ENCODE measurements at regions not wholly inside any gene's neighbourhood (a gene's known extent, or its start where the extent isn't known, plus 50 kb on each side); places are given as distances from the start of the nearest gene placed in this dataset.
"Not testable (repeated sequence)": the region's sequence is repeated elsewhere in the genome, so short reads cannot be mapped to it uniquely, and the experiment has no call there.

GRCh38 chr6:137303441-137303840, 84.3 kb upstream of the IFNGR1 start:
- Histone ChIP-seq H3K9ac (ENCODE audit: low read depth, low read length) (no peak overlapping the region), H3K9me3 (ENCODE audit: insufficient read depth, low read length, severe bottlenecking) (no peaks in the 10 kb centered on the region), H3K36me3 (ENCODE audit: insufficient read depth, low read length) (no peaks in the 10 kb centered on the region), H3K4me2 (ENCODE audit: insufficient read depth, low read length) (no peak overlapping the region), H4K20me1 (ENCODE audit: insufficient read depth, low read length) (no peaks in the 10 kb centered on the region), H3K27me3 (ENCODE audit: insufficient read depth, low read length, poor library complexity) (no peaks in the 10 kb centered on the region), H3K4me3 (ENCODE audit: low read depth in 1 of 2, low read length in 2 of 2) (no peak overlapping the region), H3K79me2 (ENCODE audit: insufficient read depth, low read length) (no peaks in the 10 kb centered on the region), H2AFZ (ENCODE audit: low read depth, low read length) (no peak overlapping the region), H3K4me1 (ENCODE audit: insufficient read depth, low read length) (no peaks in the 10 kb centered on the region), H3K27ac (ENCODE audit: low read length) (no peak overlapping the region)
- TF ChIP-seq EZH2 (IDR thresholded peaks at IDR 0.05; ENCODE audit: borderline replicate concordance, low read depth, low read length, severe bottlenecking) (no peak), CTCF (IDR thresholded peaks at IDR 0.05; ENCODE audit: borderline replicate concordance, extremely low read depth, low read length, poor library complexity, severe bottlenecking) (no peak)
- ATAC-seq (ENCODE audit: insufficient read depth, low read depth) (no peak), DNase-seq (no peak)

GRCh38 chr6:137299681-137300080, 80.5 kb upstream of the IFNGR1 start:
- TF ChIP-seq EZH2 (IDR thresholded peaks at IDR 0.05; ENCODE audit: borderline replicate concordance, low read depth, low read length, severe bottlenecking) (no peak), CTCF (IDR thresholded peaks at IDR 0.05; ENCODE audit: borderline replicate concordance, extremely low read depth, low read length, poor library complexity, severe bottlenecking) (no peak)
- DNase-seq (no peak), ATAC-seq (ENCODE audit: insufficient read depth, low read depth) (no peak)
- Histone ChIP-seq H3K36me3 (ENCODE audit: insufficient read depth, low read length) (no peaks in the 10 kb centered on the region), H3K4me3 (ENCODE audit: low read depth in 1 of 2, low read length in 2 of 2) (no peak overlapping the region), H3K9me3 (ENCODE audit: insufficient read depth, low read length, severe bottlenecking) (no peaks in the 10 kb centered on the region), H3K27ac (ENCODE audit: low read length) (no peak overlapping the region), H3K9ac (ENCODE audit: low read depth, low read length) (no peak overlapping the region), H3K27me3 (ENCODE audit: insufficient read depth, low read length, poor library complexity) (no peaks in the 10 kb centered on the region), H4K20me1 (ENCODE audit: insufficient read depth, low read length) (no peaks in the 10 kb centered on the region), H3K79me2 (ENCODE audit: insufficient read depth, low read length) (no peaks in the 10 kb centered on the region), H3K4me1 (ENCODE audit: insufficient read depth, low read length) (no peaks in the 10 kb centered on the region), H2AFZ (ENCODE audit: low read depth, low read length) (no peak overlapping the region), H3K4me2 (ENCODE audit: insufficient read depth, low read length) (no peak overlapping the region)

GRCh38 chr6:137297887-137298286, 78.7 kb upstream of the IFNGR1 start:
- H3K4me2 ChIP-seq (ENCODE audit: insufficient read depth, low read length), result no peak overlapping the region
- no peaks in the 10 kb centered on the region for H3K4me1 ChIP-seq (ENCODE audit: insufficient read depth, low read length)
- no peak overlapping the region for H3K27ac ChIP-seq (ENCODE audit: low read length)
- H4K20me1 ChIP-seq (ENCODE audit: insufficient read depth, low read length), result no peaks in the 10 kb centered on the region
- no peak overlapping the region for H3K4me3 ChIP-seq (ENCODE audit: low read depth in 1 of 2, low read length in 2 of 2)
- H3K27me3 ChIP-seq (ENCODE audit: insufficient read depth, low read length, poor library complexity), result no peaks in the 10 kb centered on the region
- no peak for TF ChIP-seq EZH2 (IDR thresholded peaks at IDR 0.05; ENCODE audit: borderline replicate concordance, low read depth, low read length, severe bottlenecking)
- TF ChIP-seq CTCF (IDR thresholded peaks at IDR 0.05; ENCODE audit: borderline replicate concordance, extremely low read depth, low read length, poor library complexity, severe bottlenecking), result no peak
- no peak overlapping the region for H3K9ac ChIP-seq (ENCODE audit: low read depth, low read length)
- ATAC-seq (ENCODE audit: insufficient read depth, low read depth) (no peak), DNase-seq (no peak)
- no peaks in the 10 kb centered on the region for H3K79me2 ChIP-seq (ENCODE audit: insufficient read depth, low read length)
- no peak overlapping the region for H2AFZ ChIP-seq (ENCODE audit: low read depth, low read length)
- H3K36me3 ChIP-seq (ENCODE audit: insufficient read depth, low read length), result no peaks in the 10 kb centered on the region
- H3K9me3 ChIP-seq (ENCODE audit: insufficient read depth, low read length, severe bottlenecking), result no peaks in the 10 kb centered on the region

GRCh38 chr6:137292326-137292725, 73.1 kb upstream of the IFNGR1 start:
- not testable (repeated sequence) for H3K36me3 ChIP-seq (ENCODE audit: insufficient read depth, low read length); DNase-seq; H3K9me3 ChIP-seq (ENCODE audit: insufficient read depth, low read length, severe bottlenecking); ATAC-seq (ENCODE audit: insufficient read depth, low read depth); H3K4me2 ChIP-seq (ENCODE audit: insufficient read depth, low read length); H3K79me2 ChIP-seq (ENCODE audit: insufficient read depth, low read length); H3K4me3 ChIP-seq (ENCODE audit: low read depth in 1 of 2, low read length in 2 of 2); H3K27me3 ChIP-seq (ENCODE audit: insufficient read depth, low read length, poor library complexity); H4K20me1 ChIP-seq (ENCODE audit: insufficient read depth, low read length); H3K9ac ChIP-seq (ENCODE audit: low read depth, low read length); H3K27ac ChIP-seq (ENCODE audit: low read length); H2AFZ ChIP-seq (ENCODE audit: low read depth, low read length)
- peaks cover 27% of the 10 kb centered on the region for H3K4me1 ChIP-seq (ENCODE audit: insufficient read depth, low read length)

Measured in DND-41 (cell line).